ENCODE measurements at regions not wholly inside any gene's neighbourhood (a gene's known extent, or its start where the extent isn't known, plus 50 kb on each side); places are given as distances from the start of the nearest gene placed in this dataset.

GRCh38 chr1:17966341-17966740 lies 141.3 kb upstream of the IGSF21 start:
- no peak for DNase-seq (ENCODE audit: low read depth in 4 of 4, low spot score in 2 of 4)

GRCh38 chr1:17967623-17968255 lies 139.9 kb upstream of the IGSF21 start:
- no peak for DNase-seq (ENCODE audit: low read depth in 4 of 4, low spot score in 2 of 4)

GRCh38 chr1:17970757-17971156 lies 136.8 kb upstream of the IGSF21 start:
- DNase-seq (ENCODE audit: low read depth in 4 of 4, low spot score in 2 of 4): no peak

GRCh38 chr1:17973694-17974093 lies 133.9 kb upstream of the IGSF21 start:
- no peak for DNase-seq (ENCODE audit: low read depth in 4 of 4, low spot score in 2 of 4)

- DNase-seq (ENCODE audit: low read depth in 4 of 4, low spot score in 2 of 4): no peak
These were observed 130.7 kb upstream of the IGSF21 start for GRCh38 chr1:17976854-17977253.

- DNase-seq (ENCODE audit: low read depth in 4 of 4, low spot score in 2 of 4): no peak
These were observed 129.6 kb upstream of the IGSF21 start for GRCh38 chr1:17978016-17978415.

- DNase-seq (ENCODE audit: low read depth in 4 of 4, low spot score in 2 of 4): no peak
These were observed 127.8 kb upstream of the IGSF21 start for GRCh38 chr1:17979815-17980214.

- DNase-seq (ENCODE audit: low read depth in 4 of 4, low spot score in 2 of 4): no peak
These were observed 125.4 kb upstream of the IGSF21 start for GRCh38 chr1:17982197-17982596.

- DNase-seq (ENCODE audit: low read depth in 4 of 4, low spot score in 2 of 4): peak in 1 of 4 donors; percentile 2
These were observed 123.0 kb upstream of the IGSF21 start for GRCh38 chr1:17984583-17984982.

- DNase-seq (ENCODE audit: low read depth in 4 of 4, low spot score in 2 of 4): no peak
These were observed 121.4 kb upstream of the IGSF21 start for GRCh38 chr1:17986156-17986555.

- DNase-seq (ENCODE audit: low read depth in 4 of 4, low spot score in 2 of 4): no peak
These were observed 117.2 kb upstream of the IGSF21 start for GRCh38 chr1:17990401-17990800.

- DNase-seq (ENCODE audit: low read depth in 4 of 4, low spot score in 2 of 4): no peak
These were observed 115.6 kb upstream of the IGSF21 start for GRCh38 chr1:17991996-17992395.

- no peak for DNase-seq (ENCODE audit: low read depth in 4 of 4, low spot score in 2 of 4)
These were observed 114.8 kb upstream of the IGSF21 start for GRCh38 chr1:17992800-17993199.

- DNase-seq (ENCODE audit: low read depth in 4 of 4, low spot score in 2 of 4): no peak
These were observed 113.6 kb upstream of the IGSF21 start for GRCh38 chr1:17994046-17994445.

- no peak for DNase-seq (ENCODE audit: low read depth in 4 of 4, low spot score in 2 of 4)
These were observed 112.1 kb upstream of the IGSF21 start for GRCh38 chr1:17995480-17995879.

GRCh38 chr1:17998889-17999288 lies 108.7 kb upstream of the IGSF21 start:
- DNase-seq (ENCODE audit: low read depth in 4 of 4, low spot score in 2 of 4): no peak

- DNase-seq (ENCODE audit: low read depth in 4 of 4, low spot score in 2 of 4): no peak
These were observed 107.7 kb upstream of the IGSF21 start for GRCh38 chr1:17999884-18000283.

- DNase-seq (ENCODE audit: low read depth in 4 of 4, low spot score in 2 of 4): no peak
These were observed 105.9 kb upstream of the IGSF21 start for GRCh38 chr1:18001725-18002124.

GRCh38 chr1:18004278-18004677 lies 103.3 kb upstream of the IGSF21 start:
- no peak for DNase-seq (ENCODE audit: low read depth in 4 of 4, low spot score in 2 of 4)

GRCh38 chr1:18005238-18005637 lies 102.4 kb upstream of the IGSF21 start:
- no peak for DNase-seq (ENCODE audit: low read depth in 4 of 4, low spot score in 2 of 4)

- no peak for DNase-seq (ENCODE audit: low read depth in 4 of 4, low spot score in 2 of 4)
These were observed 100.1 kb upstream of the IGSF21 start for GRCh38 chr1:18007391-18008041.

- DNase-seq (ENCODE audit: low read depth in 4 of 4, low spot score in 2 of 4): no peak
These were observed 99.5 kb upstream of the IGSF21 start for GRCh38 chr1:18008081-18008480.

- no peak for DNase-seq (ENCODE audit: low read depth in 4 of 4, low spot score in 2 of 4)
These were observed 98.5 kb upstream of the IGSF21 start for GRCh38 chr1:18009055-18009454.
